ENCODE measurements at regions not wholly inside any gene's neighbourhood (a gene's known extent, or its start where the extent isn't known, plus 50 kb on each side); places are given as distances from the start of the nearest gene placed in this dataset.

- Histone ChIP-seq H4K20me1 (ENCODE audit: insufficient read depth, low read length) (no peaks in the 10 kb centered on the region), H3K56ac (ENCODE audit: extremely low read depth, insufficient read depth, low read length) (no peak overlapping the region), H2BK15ac (ENCODE audit: low read depth, low read length) (no peak overlapping the region), H3K9me1 (ENCODE audit: insufficient read depth, low read length) (no peaks in the 10 kb centered on the region), H3K9me3 (ENCODE audit: control insufficient read depth, insufficient read depth, low read length) (peaks cover 2% of the 10 kb centered on the region; the same call in 1 of the 2 replicates), H3K36me3 (ENCODE audit: control insufficient read depth, insufficient read depth, low read length) (no peaks in the 10 kb centered on the region), H3K79me1 (ENCODE audit: low read depth in 1 of 2, low read length in 2 of 2) (no peaks in the 10 kb centered on the region), H3K27me3 (ENCODE audit: control insufficient read depth, insufficient read depth, low read length) (no peaks in the 10 kb centered on the region), H3K4me2 (ENCODE audit: low read depth, low read length) (no peak overlapping the region), H3K23ac (ENCODE audit: low read depth, low read length) (no peak overlapping the region), H3K9ac (ENCODE audit: low read depth, low read length) (no peak overlapping the region), H2AK9ac (replicated peaks; ENCODE audit: low read depth, low read length, poor library complexity) (no peak overlapping the region), H3K18ac (ENCODE audit: low read depth, low read length) (no peak overlapping the region), H3K4ac (ENCODE audit: low read depth, low read length) (no peak overlapping the region), H3K4me3 (ENCODE audit: insufficient read depth, low read depth, low read length) (no peak overlapping the region), H4K91ac (ENCODE audit: insufficient read depth, low read depth, low read length) (no peak overlapping the region), H4K5ac (ENCODE audit: low read depth, low read length) (no peak overlapping the region), H2BK20ac (ENCODE audit: low read depth, low read length) (no peak overlapping the region), H2AFZ (replicated peaks; ENCODE audit: low read length, poor library complexity) (no peak overlapping the region), H2BK120ac (ENCODE audit: low read depth, low read length) (no peak overlapping the region), H2AK5ac (ENCODE audit: low read depth, low read length) (no peak overlapping the region), H2BK5ac (ENCODE audit: low read depth, low read length, poor library complexity, severe bottlenecking) (no peak overlapping the region), H4K8ac (ENCODE audit: low read depth in 2 of 2, low read length in 2 of 2) (no peak overlapping the region), H3K27ac (ENCODE audit: insufficient read depth, low read length) (no peak overlapping the region), H3K4me1 (ENCODE audit: control insufficient read depth, insufficient read depth, low read length) (no peaks in the 10 kb centered on the region), H3K14ac (replicated peaks; ENCODE audit: low read depth, low read length) (no peak overlapping the region)
- in situ Hi-C loops (cut with MboI; ENCODE audit: low sequenced_read_pairs) (no loop called here), intact Hi-C loops (cut with micrococcal nuclease) (no loop called here), dilution Hi-C loops (cut with HindIII; ENCODE audit: low sequenced_read_pairs, unreplicated experiment) (no loop called here)
- CTCF ChIA-PET: no interaction called here
- WGBS, 2 experiments (ENCODE audit: extremely low coverage in 2 of 2, insufficient read length in 1 of 2): no CpG with 5 or more reads among the region's 1 CpG
- TF ChIP-seq CHD1 (IDR thresholded peaks at IDR 0.05; ENCODE audit: low read depth, low read length): no peak
- TF ChIP-seq, protein P1, sequence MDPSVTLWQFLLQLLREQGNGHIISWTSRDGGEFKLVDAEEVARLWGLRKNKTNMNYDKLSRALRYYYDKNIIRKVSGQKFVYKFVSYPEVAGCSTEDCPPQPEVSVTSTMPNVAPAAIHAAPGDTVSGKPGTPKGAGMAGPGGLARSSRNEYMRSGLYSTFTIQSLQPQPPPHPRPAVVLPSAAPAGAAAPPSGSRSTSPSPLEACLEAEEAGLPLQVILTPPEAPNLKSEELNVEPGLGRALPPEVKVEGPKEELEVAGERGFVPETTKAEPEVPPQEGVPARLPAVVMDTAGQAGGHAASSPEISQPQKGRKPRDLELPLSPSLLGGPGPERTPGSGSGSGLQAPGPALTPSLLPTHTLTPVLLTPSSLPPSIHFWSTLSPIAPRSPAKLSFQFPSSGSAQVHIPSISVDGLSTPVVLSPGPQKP (IDR thresholded peaks at IDR 0.05; ENCODE audit: borderline replicate concordance, low read depth, low read length): no peak
- no peak for TF ChIP-seq MAZ (IDR thresholded peaks at IDR 0.05; ENCODE audit: borderline replicate concordance, low read depth, low read length)
- peak; percentile 1 for DNase-seq
- no peak for ATAC-seq (ENCODE audit: low read depth)
- POLR2A ChIA-PET (ENCODE audit: unreplicated experiment): no interaction called here
- no TSS peak for BruUV-seq (replicated peaks)
These were observed 363.3 kb downstream of the MBD2 start for GRCh38 chr18:53861185-53861584.

Data from IMR-90 (cell line).